Neural cell (in vitro differentiated cells): ENCODE measurements at regions not wholly inside any gene's neighbourhood (a gene's known extent, or its start where the extent isn't known, plus 50 kb on each side); places are given as distances from the start of the nearest gene placed in this dataset.
A peak's percentile ranks its signal among the peaks of the same experiment; 100 is the strongest.

Experiments
- H2AFZ ChIP-seq: fragments of 200-600, 300-800 bp; sonication (generic), shearing (Covaris generic); 2 replicates; pipeline ENCODE4 v1.6.0; 2014; ENCODE audit warnings: low read depth, mild to moderate bottlenecking, antibody characterized with exemption, low read length, moderate library complexity
- H3F3A ChIP-seq: fragments of 200-600 bp; shearing (Covaris generic); 2 replicates; pipeline ENCODE4 v1.6.1; 2016; ENCODE audit warnings: mild to moderate bottlenecking, moderate library complexity, mixed read lengths, antibody characterized with exemption, low read length; ENCODE audit not compliant: insufficient read depth, poor library complexity, severe bottlenecking
- H3K27ac ChIP-seq: fragments of 200-600, 300-800 bp; sonication (generic), shearing (Covaris generic); 2 replicates; pipeline ENCODE4 v1.5.1; 2014; ENCODE audit warnings: mild to moderate bottlenecking, low read length, moderate library complexity
- H3K27me3 ChIP-seq: fragments of 300-800, 200-600 bp; sonication (generic), shearing (Covaris generic); 2 replicates; pipeline ENCODE4 v1.6.0; 2014; ENCODE audit warnings: mild to moderate bottlenecking, low read depth, low read length, moderate library complexity; ENCODE audit not compliant: insufficient read depth
- H3K36me3 ChIP-seq: fragments of 300-800, 200-600 bp; sonication (generic), shearing (Covaris generic); 2 replicates; pipeline ENCODE4 v1.5.1; 2014; ENCODE audit warnings: mild to moderate bottlenecking, antibody characterized with exemption, low read length, moderate library complexity; ENCODE audit not compliant: insufficient read depth
- H3K4me2 ChIP-seq: fragments of 300-800, 200-600 bp; sonication (generic), shearing (Covaris generic); 2 replicates; pipeline ENCODE4 v1.6.0; 2014; ENCODE audit warnings: mild to moderate bottlenecking, low read length
- H3K4me3 ChIP-seq: fragments of 300-800, 200-600 bp; sonication (generic), shearing (Covaris generic); 2 replicates; pipeline ENCODE4 v1.5.1; 2014; ENCODE audit warnings: mild to moderate bottlenecking, low read length, moderate library complexity
- H3K79me2 ChIP-seq: fragments of 200-600 bp; shearing (Covaris generic); replicated peaks from 2 replicates; pipeline ENCODE4 v1.6.0; 2014; ENCODE audit warnings: mild to moderate bottlenecking, low read length, moderate library complexity; ENCODE audit not compliant: insufficient read depth
- H3K9ac ChIP-seq: fragments of 300-800, 200-600 bp; sonication (generic), shearing (Covaris generic); 2 replicates; pipeline ENCODE4 v1.6.1; 2016; ENCODE audit warnings: mild to moderate bottlenecking, low read length, mixed read lengths
- H3K9me2 ChIP-seq: fragments of 200-600 bp; shearing (Covaris generic); 2 replicates; pipeline ENCODE4 v1.6.1; 2016; ENCODE audit warnings: mild to moderate bottlenecking, low read length, mixed read lengths; ENCODE audit not compliant: insufficient read depth
- H3K9me3 ChIP-seq: fragments of 200-600, 300-800 bp; sonication (generic), shearing (Covaris generic); 2 replicates; pipeline ENCODE4 v1.6.1; 2016; ENCODE audit warnings: mild to moderate bottlenecking, mixed run types, low read length, moderate library complexity, mixed read lengths
- H4K20me1 ChIP-seq: fragments of 200-600 bp; shearing (Covaris generic); 2 replicates; pipeline ENCODE4 v1.6.1; 2016; ENCODE audit warnings: mild to moderate bottlenecking, mixed run types; ENCODE audit not compliant: insufficient read depth
- CTCF ChIP-seq: fragments of 450-650 bp; IDR thresholded peaks from 2 replicates; pipeline ENCODE4 v1.5.1; 2014; ENCODE audit warnings: antibody characterized with exemption, mild to moderate bottlenecking, moderate library complexity; ENCODE audit not compliant: poor library complexity, severe bottlenecking
- EP300 ChIP-seq: fragments of 450-650 bp; conservative IDR thresholded peaks from 2 replicates; pipeline ENCODE4 v1.6.1; 2014; ENCODE audit warnings: antibody characterized with exemption, mild to moderate bottlenecking, moderate library complexity; ENCODE audit not compliant: poor library complexity, severe bottlenecking
- EZH2 ChIP-seq: fragments of 200-600, 300-800 bp; shearing (Covaris generic), sonication (generic); IDR thresholded peaks from 2 replicates; pipeline ENCODE4 v1.6.1; 2014; ENCODE audit warnings: antibody characterized with exemption, low read length, borderline replicate concordance, mild to moderate bottlenecking; ENCODE audit not compliant: insufficient read depth, poor library complexity, severe bottlenecking
- MXI1 ChIP-seq: fragments of 450-650 bp; conservative IDR thresholded peaks from 2 replicates; pipeline ENCODE4 v1.6.1; 2014; ENCODE audit warnings: antibody characterized with exemption, mild to moderate bottlenecking; ENCODE audit not compliant: poor library complexity, severe bottlenecking
- POLR2AphosphoS5 ChIP-seq: IDR thresholded peaks from 2 replicates; pipeline ENCODE4 v1.6.1; 2012
- RAD21 ChIP-seq: fragments of 450-650 bp; conservative IDR thresholded peaks from 2 replicates; pipeline ENCODE4 v1.6.1; 2014; ENCODE audit warnings: antibody characterized with exemption, mild to moderate bottlenecking, moderate library complexity
- REST ChIP-seq: IDR thresholded peaks from 2 replicates; pipeline ENCODE4 v1.6.1; 2012; ENCODE audit warnings: borderline replicate concordance
- SMC3 ChIP-seq: fragments of 450-650 bp; conservative IDR thresholded peaks from 2 replicates; pipeline ENCODE4 v1.6.1; 2014; ENCODE audit warnings: antibody characterized with exemption, mild to moderate bottlenecking, moderate library complexity; ENCODE audit not compliant: poor library complexity
- TAF1 ChIP-seq: IDR thresholded peaks from 2 replicates; pipeline ENCODE4 v1.6.1; 2012; ENCODE audit warnings: low read depth

- H3F3A ChIP-seq = peaks cover 4% of the 10 kb centered on the region
- H3K9me3 ChIP-seq = no peaks in the 10 kb centered on the region
- no peaks in the 10 kb centered on the region for H3K36me3 ChIP-seq
- H2AFZ ChIP-seq = no peak overlapping the region
- TF ChIP-seq MXI1 (peak; percentile 88), TAF1 (peak; percentile 48), CTCF (peak; percentile 11), EZH2 (no peak), EP300 (no peak), SMC3 (no peak), POLR2AphosphoS5 (peak; percentile 79), RAD21 (no peak), REST (peak; percentile 33)
- H3K4me3 ChIP-seq = peak overlapping the region; percentile 73
- H3K9ac ChIP-seq = peak overlapping the region; percentile 77
- H3K27me3 ChIP-seq = no peaks in the 10 kb centered on the region
- no peaks in the 10 kb centered on the region for H4K20me1 ChIP-seq
- peaks cover 50% of the 10 kb centered on the region for H3K79me2 ChIP-seq
- H3K27ac ChIP-seq = peak overlapping the region; percentile 85
- H3K4me2 ChIP-seq = peak overlapping the region; percentile 68
- no peaks in the 10 kb centered on the region for H3K9me2 ChIP-seq
Measured at GRCh38 chr5:124651663-124652513, 94.6 kb downstream of the ZNF608 start.

- peaks cover 4% of the 10 kb centered on the region for H3F3A ChIP-seq
- H3K27me3 ChIP-seq = no peaks in the 10 kb centered on the region
- H2AFZ ChIP-seq = no peak overlapping the region
- peaks cover 46% of the 10 kb centered on the region for H3K79me2 ChIP-seq
- H4K20me1 ChIP-seq = no peaks in the 10 kb centered on the region
- H3K9ac ChIP-seq = peak overlapping the region; percentile 77
- peak overlapping the region; percentile 68 for H3K4me2 ChIP-seq
- H3K9me3 ChIP-seq = no peaks in the 10 kb centered on the region
- peak overlapping the region; percentile 85 for H3K27ac ChIP-seq
- peak overlapping the region; percentile 73 for H3K4me3 ChIP-seq
- no peak for TF ChIP-seq RAD21
- TF ChIP-seq CTCF = no peak
- peak; percentile 52 for TF ChIP-seq EP300
- no peak for TF ChIP-seq TAF1
- no peak for TF ChIP-seq MXI1
- no peaks in the 10 kb centered on the region for H3K9me2 ChIP-seq
- H3K36me3 ChIP-seq = no peaks in the 10 kb centered on the region
Measured at GRCh38 chr5:124650951-124651662, 95.3 kb downstream of the ZNF608 start.
